ENCODE measurements at regions not wholly inside any gene's neighbourhood (a gene's known extent, or its start where the extent isn't known, plus 50 kb on each side); places are given as distances from the start of the nearest gene placed in this dataset.

DNA sequence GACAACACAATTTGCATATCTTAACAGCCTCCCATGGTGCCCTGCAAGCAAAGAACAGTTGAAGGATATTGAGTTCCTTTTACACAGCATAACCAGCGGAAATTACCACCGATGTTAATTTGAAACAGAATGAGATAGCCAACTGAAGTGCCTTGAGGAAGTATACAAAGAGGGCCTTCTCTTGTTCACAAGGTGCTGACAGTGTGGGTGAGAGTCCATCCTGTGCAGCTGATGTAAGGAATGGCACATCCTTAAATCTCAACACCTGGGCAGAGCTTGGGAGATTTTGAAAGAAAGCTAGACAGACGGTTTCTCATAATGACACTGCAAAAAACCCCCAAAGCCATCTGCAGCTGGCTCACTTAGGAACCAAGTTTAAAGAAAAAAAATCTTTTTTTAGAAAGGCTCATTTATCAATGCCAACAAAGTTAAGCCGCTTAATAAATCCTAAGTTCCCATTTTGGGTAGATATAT is 818.6 kb downstream of the KCNJ2 start:
- TF ChIP-seq POLR2A (IDR thresholded peaks at IDR 0.05; ENCODE audit: low read depth, low read length) (no peak), CTCF (IDR thresholded peaks at IDR 0.05; ENCODE audit: extremely low read depth in 1 of 2, insufficient read depth in 1 of 2, low read depth in 1 of 2, low read length in 2 of 2) (no peak), POLR2AphosphoS5 (IDR thresholded peaks at IDR 0.05; ENCODE audit: insufficient read depth, low read depth, low read length) (no peak), JUN (IDR thresholded peaks at IDR 0.05; ENCODE audit: borderline replicate concordance, insufficient read depth, insufficient read length, low read depth) (no peak)
- TF ChIP-seq, protein P1, sequence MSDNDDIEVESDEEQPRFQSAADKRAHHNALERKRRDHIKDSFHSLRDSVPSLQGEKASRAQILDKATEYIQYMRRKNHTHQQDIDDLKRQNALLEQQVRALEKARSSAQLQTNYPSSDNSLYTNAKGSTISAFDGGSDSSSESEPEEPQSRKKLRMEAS (IDR thresholded peaks at IDR 0.05; ENCODE audit: insufficient read depth, insufficient read length): no peak

All from endothelial cell of umbilical vein (primary cell).